GM21447 (cell line): ENCODE measurements at regions not wholly inside any gene's neighbourhood (a gene's known extent, or its start where the extent isn't known, plus 50 kb on each side); places are given as distances from the start of the nearest gene placed in this dataset.

Experiments used
- ATAC-seq: cut with Tn5 transposase; IDR thresholded peaks from one replicate; pipeline ENCODE4 v1.9.1; 2021; ENCODE audit not compliant: unreplicated experiment

DNA sequence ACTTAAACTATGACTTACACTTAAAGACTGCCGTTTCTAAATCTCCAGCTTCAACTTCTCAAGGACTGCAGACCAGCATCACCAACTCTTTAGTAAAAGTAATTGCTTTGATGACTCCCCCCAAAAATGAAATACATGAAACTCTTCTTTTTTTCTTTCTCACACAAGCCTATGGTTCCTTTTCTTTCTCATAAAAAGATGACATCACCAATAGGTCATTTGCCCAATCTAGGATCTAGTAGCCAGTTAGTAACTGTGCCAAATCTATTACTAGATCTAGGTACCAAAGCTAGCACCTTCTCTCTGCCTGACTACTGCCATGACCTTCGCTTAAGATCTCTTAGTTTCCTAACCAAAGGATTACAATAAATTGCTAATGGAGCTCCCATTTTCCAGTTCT, 1266.0 kb upstream of the ADGRL4 start:
- ATAC-seq, result no peak

DNA sequence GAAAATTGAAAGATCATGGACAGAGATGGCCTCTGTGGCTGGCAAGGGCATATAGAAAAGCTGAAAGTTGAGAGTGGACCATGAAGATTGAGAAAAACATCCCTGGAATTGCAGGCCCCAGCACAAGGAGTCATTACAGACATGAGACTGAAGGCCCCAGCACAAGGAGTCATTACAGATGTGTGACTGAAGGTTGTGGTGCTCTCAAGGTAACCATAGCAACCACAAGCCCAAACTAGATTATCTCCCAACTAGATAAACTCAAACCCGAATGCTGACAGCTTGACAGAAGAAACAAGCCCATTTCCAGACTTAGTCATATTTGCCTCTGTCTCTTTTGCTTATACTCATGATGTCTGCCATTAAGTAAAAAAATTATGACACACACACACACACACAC, 1252.1 kb upstream of the ADGRL4 start:
- no peak for ATAC-seq

DNA sequence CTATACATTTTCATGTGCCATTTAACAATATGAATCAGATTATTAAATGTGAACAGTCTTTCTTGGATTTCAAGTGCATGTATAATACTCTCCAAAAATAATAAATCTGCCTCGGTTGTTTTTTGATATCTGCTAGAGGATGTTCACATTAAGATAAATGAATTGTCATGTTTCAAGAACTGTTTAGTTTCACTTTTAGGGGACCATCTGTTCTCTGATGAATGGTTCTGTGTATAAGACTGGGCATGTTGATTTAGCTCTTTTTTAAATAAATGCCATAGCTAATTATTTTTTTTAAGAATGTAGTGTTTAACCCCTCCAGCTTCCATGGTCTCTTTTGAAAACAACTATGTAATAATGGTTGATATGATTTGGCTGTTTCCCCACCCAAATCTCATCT, 1245.1 kb upstream of the ADGRL4 start:
- no peak for ATAC-seq

DNA sequence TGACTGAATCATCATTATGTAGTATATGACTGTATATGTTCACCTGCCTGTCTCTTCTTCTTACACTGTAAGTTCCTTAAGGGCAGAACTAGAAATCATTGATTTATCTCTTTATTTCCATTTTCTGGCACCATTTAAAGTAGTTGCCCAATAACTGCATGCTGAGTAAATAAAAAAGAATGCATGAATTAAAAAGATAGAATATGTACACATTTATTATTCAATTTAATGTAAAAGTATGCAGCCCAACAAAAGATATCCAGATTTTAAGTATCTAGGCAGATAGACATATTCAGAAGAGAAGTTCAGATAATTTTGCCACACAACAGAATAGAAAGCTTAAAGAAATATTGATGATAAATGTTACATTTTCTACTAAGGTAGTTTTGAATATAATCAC, 1244.6 kb upstream of the ADGRL4 start:
- no peak for ATAC-seq

DNA sequence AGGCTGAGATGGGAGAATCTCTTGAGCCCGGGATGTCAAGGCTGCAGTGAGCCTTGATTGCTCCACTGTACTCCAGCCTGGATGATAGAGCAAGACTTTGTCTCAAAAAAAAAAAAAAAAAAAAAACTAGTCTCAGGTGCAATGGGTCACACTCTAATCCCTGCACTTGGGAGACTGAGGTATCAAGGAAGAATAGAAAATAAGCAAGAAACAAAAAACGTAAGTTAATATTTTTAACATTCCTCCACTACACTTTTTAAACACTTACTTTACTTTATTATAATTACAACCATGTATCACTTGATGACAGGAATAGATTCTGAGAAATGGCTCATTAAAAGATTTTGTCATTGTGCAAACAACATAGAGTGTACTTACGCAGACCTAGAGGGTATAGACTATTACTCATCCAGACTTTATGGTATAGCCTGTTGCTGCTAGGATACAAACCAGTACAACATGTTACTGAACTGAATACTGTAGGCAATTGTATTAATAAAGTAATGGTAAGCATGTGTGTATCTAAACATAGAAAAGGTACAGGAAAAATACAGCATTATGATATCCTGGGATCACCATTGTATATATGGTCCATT, 1244.1 kb upstream of the ADGRL4 start:
- no peak for ATAC-seq

DNA sequence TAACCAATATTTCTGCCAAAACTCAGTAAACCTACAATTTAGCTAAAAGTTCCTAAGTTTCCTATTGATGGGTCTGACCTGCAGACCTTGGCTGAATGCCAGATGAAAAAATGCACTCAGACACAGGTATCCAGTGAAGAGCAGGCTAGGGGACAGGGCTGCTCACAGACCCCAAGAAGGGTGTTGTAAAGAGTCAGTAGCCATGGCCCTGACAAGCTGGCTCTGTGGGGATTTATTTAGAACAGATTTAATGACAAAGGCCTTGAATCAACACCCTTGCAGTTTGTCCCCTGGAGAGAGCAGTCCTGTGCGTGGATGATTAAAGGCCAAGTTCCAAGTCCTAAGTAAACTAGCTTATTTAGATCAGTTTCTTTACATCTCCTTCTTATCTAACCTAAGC, 1243.2 kb upstream of the ADGRL4 start:
- ATAC-seq, result no peak

DNA sequence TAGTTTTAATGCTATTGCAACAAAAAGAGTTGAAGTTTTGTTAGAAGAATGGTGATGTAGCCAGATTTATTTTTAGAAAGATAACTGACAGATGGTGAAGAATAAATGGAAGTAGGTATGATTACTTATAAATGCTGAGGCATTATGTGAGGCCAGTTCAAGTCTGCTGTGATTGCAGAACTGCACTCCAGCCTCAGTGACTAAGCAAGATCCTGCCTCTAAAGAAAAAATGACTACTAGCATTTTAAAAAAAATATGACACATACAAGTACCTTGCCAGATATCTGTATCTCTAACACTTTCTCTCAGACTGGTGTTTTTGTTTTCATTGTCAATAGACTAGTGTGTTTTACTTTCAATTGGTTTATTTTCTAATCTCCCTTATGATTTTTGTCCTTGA, 1242.4 kb upstream of the ADGRL4 start:
- ATAC-seq, result no peak

DNA sequence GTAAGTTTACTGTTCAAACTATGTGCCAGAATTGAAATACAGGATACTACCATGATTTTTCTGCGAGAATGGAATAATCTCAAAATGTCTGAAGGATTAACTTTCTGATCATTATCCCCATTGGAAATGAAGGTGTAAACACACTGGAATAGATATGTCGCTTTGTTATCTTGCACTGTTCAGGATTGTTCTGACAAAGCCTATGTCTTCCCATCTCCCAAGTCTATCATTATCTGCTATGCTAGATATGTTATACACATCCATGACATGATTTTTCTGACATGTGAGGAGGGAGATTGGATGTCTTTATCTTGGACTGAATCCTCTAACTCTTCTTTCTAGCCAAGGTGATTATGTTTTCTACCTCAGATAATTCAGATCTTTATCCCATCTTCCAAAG, 1239.3 kb upstream of the ADGRL4 start:
- no peak for ATAC-seq

DNA sequence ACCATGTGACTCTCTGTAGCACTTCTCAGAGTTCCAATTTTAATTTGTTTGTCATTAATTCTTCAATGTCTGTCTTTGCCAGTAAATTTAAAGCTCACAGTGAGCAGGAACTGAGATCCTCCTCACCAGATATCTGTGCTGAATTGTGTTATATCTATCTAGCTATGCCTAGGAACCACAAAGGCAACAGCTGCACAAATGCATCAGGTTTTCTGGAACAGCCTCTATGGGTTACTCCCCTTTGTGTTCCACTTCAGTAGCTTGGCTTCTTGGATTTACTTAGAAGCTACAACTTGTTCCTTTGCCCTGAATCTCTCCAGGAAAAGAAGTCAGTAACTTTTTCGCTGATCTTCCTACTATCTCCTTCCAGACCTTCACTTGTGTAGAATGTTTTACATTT, 1237.8 kb upstream of the ADGRL4 start:
- no peak for ATAC-seq

DNA sequence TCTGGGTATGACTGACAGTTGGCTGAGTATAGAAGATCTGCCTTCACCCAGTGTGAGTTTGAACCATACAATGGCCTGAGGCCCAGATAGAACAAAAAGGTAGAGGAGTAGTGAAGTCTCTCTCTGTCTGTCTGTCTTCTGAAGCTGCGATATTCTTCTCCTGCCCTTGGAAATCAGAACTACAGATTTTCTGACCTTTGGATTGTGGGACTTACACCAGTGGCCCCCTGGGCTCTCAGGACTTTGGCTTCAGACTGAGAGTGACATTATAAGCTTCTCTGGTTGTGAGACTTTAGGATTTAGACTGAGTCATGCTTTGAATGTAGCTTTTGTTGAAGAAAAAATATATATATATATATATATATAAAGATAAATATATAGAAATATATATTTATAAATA, 1235.0 kb upstream of the ADGRL4 start:
- no peak for ATAC-seq

DNA sequence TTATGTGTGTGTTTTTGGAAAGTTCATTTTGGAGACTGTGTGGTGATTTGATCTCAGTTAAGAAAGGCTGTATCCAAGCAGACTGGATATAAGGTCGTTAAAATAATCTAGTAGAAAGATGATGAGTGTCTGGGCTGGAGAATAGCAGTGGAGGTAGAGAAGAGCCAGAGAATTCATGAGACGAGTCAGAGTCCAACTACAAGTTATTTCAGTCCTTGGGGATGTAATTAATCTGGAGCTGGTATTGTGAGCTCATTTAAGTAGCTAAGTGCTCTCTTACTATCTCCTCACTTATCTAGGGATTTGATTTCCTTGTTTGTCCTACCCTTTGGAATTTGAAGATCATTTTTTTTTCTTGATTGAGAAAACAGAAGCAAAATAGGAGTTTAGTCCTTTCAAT, 1219.0 kb upstream of the ADGRL4 start:
- no peak for ATAC-seq

DNA sequence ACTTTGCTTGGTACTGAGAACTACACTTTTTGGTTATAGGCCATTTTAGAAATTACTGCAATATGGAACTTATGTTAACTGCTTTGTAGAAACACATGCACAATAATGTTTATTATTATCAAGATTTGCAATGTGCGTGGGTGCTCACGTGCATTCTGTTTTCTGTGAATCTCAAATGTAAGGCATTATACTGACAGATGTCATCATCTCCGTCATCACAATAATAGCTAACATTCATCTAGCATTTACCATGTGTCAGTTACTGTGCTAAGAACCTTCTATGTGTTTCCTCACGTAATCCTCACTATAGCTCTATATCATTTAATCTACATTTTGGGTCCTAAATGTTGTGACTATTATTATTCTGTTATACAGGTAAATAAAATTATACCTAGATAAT, 1214.8 kb upstream of the ADGRL4 start:
- ATAC-seq, result no peak

DNA sequence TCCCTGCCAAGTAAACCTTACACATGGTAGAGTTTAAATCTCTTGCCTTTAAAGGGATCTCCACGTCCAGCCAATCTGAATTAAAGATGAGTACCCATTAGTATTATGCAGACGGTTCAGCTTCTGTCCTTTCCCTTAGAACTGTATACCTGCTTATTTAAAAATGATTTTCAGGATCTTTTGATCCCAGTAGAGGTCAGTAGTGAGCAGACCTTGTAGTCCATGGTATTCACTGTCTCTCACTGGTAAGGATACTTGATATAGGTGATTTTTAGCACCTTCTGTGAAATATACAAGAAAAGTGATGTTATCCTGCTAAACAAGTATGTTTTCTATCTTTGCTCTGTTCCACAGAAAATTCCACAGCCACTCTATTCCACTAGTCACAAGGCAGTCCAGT, 1211.6 kb upstream of the ADGRL4 start:
- ATAC-seq, result no peak

DNA sequence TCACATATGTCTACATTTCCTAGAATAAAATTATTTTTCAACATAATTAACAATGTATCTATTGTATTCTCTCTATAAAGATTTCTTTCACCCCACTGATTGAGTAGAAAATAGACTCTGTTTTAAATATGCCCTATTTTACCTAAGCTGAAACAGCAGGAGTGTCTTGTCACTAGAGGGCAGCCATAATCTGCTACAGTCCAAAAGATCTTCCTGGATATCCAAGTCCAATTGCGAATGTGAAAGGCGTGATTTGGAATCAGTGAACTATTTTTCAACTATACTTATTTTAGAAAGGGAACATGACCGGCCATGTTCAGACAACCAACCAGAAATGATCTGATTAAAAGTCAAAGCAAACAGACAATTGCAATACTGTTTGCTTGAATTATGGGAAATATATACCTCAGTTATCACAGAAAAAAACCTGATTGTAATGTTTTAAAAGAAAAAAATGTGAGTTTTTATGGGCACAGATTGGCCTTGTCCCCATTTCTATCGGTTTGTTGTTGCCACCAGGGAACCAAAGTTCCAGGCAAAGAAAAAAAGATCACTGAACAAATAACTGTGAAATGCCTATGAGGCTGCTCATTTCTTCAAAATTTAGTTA, 1211.0 kb upstream of the ADGRL4 start:
- no peak for ATAC-seq

DNA sequence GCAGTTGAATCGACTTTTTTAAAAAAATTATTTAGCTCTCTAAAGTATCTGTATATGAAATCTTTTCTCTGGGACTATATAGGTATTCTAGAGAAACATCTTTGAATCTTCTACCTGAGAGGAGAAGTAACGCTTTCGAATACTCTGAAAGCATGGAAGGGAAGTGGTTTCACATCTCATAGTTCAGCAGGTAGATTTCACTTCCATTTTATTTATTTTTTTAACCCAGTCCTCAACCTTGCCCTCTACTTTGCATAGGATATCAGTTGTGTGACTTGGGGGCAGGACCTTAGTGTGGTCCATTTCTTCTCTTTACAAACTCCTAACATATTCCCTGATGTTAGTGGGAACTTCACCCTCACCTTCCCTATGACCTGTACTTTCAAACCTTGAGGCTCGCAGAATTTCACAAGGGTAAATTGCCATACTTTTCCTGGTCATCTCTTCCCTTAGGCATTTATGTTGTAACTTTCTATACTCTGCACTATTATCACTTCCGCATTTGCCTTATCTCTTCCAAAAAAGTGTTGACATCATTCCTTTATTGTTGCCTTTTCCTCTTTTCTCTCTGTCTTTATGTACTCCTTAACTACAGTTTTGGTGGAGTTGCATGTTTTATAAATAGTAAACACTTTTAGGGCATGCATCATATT, 1208.5 kb upstream of the ADGRL4 start:
- no peak for ATAC-seq

DNA sequence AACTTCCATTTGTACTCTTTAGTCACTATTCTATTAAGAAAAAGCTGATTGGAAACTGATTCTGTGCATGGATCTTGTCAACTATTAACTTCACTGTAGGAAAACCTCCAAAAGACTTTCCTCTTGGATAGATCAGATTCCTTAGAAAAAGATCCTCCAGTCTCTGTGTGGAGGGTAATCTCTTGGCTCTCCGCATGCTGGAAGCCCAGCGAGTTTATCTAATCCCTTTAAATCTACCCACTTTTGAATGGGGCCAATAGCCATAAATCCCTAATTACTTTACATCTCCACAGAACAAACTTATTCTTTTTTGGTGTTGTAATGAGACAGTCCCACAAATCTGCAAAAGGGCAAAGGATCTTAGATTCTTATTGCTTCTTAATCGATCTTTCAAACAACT, 1206.4 kb upstream of the ADGRL4 start:
- ATAC-seq, result no peak

DNA sequence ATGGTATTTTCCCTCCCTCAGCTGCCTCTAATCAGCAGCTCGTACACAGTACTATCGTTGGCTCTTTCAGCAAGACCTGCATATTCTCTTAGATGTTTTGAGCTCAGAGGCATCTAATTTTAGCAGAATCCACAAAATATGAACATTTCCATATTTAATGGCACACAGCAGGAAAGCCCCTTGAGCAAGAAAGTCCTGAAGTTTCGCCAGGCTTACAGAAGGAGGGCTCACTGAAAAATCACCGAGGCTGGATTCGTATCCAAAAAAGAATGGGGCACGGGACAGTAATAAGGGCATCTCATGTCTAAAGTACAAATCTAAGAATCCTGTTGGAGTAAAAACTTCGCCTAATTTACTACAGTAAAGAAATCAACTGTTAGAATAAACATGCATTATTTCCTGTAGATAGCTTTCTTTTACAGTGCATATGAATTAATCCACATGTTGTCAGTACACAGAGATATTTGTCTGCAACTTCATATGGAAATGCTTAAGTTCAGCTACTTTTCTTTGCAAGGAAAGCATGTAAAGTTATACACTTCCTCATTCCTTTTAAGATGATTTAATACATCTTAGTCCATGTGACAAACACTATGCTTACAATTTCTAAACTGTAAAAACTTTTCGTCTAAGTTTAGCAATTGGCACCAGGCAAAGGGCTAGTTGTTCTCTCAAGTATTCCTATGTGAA, 1205.3 kb upstream of the ADGRL4 start:
- ATAC-seq, result no peak

DNA sequence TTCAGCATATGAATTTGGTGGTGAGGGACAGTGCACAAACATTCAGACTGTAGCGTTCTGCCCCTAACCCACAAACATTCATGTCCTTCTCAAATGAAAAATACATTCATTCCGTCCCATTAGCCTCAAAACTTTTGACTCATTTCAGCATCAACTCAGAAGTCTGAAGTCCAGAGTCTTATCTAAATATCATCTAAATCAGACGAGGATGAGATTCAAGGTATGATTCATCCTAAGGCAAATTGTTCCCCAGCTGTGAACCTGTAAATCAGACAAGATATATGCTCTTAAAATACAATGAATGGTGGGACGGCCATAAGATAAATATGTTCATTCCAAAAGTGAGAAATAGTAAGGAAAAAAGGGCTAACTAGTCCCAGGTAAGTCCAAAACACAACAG, 1195.6 kb upstream of the ADGRL4 start:
- no peak for ATAC-seq

DNA sequence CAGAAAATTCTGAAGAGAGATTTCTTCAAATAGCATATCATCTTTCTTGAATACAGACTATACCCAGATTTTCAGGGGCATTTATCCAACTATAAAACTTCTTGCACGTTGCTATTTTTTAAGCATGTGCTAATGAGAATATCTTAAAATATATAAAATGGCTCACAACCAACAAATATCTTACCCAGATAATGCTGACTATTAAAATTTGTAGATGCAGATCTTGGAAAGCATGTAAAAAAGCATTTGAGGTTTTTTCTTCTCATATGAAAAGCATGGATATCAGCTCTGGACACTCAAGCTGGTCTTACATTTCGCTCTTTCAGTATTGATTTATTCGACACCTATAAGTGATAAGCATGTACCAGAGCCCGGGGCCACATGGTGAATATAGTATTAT, 1187.7 kb upstream of the ADGRL4 start:
- no peak for ATAC-seq

DNA sequence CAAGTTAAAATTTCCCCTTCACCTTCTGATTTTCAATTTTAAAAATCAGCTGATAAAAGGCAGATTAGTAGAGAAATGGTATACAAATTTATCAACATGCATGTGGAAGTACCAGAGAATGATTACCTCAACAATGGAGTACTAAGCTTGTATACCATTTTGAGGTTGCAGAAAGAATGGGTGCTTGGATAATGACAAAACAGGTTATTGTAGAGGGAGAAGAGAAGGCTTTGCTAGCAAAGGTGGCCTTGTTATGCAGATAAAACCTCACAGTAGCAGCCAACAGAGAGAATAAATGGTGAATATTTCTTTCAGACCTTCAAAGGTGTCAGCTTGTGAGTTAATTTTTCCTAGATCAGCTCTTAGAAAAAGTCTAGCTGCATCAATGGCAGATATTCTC, 1174.9 kb upstream of the ADGRL4 start:
- no peak for ATAC-seq

DNA sequence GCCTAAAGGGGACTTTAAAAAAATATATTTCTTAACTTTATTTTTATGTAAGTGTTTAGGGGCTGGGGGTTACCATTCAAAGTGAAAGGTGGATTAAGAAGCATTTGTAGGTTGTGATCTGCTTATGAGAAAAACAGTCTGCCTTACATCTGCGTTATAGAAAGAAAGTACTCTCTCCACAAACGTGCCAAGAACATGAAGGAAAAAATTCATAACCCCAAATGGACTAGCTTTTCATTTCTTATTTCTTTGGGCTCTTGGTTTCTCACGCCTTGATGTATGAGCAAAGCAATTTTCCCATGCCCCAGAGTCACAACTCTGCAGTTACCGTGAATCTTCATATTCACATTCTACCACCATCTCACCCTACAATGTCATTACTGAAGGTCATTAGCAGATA, 1165.1 kb upstream of the ADGRL4 start:
- no peak for ATAC-seq

DNA sequence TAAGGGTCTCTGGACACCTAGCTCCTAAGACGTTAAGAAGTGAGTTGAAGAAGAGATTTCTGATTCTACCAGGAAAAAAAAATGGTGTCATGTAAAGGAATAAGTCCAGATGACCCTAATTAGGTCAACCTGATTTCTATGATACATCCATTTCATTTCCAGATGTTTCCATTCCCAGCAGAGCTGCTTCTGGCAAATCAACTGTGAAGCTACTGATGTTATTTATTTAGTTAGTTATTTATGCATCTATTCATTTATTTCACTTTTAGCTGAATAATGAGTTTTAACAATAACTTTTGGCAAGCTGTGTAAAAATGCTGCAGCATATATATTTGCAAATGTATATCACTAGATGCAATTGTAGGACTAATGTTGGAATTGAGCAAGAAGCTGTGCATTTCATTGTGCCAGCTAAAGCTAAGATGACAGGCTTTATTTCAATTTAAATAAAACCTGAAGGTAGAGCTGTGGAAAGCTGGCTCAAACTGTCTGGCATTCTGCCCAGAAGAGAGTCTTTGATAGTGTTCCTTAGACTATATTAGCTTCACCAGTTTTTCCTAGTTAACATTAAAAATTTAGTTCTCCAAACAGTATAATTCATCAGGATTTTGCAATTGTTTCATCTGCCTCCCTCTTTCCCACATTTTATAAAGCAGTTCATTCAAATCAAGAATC, 1164.4 kb upstream of the ADGRL4 start:
- ATAC-seq, result no peak
